HEK293T (cell line): ENCODE measurements at regions not wholly inside any gene's neighbourhood (a gene's known extent, or its start where the extent isn't known, plus 50 kb on each side); places are given as distances from the start of the nearest gene placed in this dataset.

Experiments used
- ARNT ChIP-seq: fragments of 450-650 bp; IDR thresholded peaks from 2 replicates; pipeline ENCODE4 v1.6.1; 2017; ENCODE audit warnings: mild to moderate bottlenecking
- ELF4 ChIP-seq: fragments of 450-650 bp; IDR thresholded peaks from 2 replicates; pipeline ENCODE4 v1.6.1; 2017; ENCODE audit warnings: antibody characterized with exemption
- SP1 ChIP-seq: fragments of 450-650 bp; IDR thresholded peaks from 2 replicates; pipeline ENCODE4 v1.6.1; 2017
- TF ChIP-seq, protein P1 (sequence below): fragments of 450-650 bp; IDR thresholded peaks from 2 replicates; pipeline ENCODE4 v1.6.1; 2016

DNA sequence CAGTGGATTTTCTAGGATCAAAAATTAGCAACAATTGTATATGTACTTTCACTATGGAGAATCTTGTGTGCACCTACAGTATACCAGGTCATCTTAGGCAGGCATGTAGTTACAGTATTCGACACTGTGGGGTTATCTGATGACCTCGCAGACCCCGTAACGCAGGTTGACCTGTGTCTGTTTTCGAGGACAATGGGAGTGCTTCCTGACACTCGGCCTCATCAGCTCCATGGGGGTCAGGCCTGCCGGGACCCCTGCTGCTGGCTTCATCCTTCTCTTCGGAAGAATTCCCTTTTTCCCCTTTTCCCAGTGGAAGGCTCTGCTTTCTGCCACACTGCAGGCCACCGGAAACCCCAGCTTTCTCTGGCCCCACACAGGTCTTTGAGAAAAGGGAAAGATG lies 102.8 kb upstream of the TMEM18 start:
- TF ChIP-seq ELF4 (no peak), SP1 (no peak), ARNT (no peak)
- TF ChIP-seq, protein P1, sequence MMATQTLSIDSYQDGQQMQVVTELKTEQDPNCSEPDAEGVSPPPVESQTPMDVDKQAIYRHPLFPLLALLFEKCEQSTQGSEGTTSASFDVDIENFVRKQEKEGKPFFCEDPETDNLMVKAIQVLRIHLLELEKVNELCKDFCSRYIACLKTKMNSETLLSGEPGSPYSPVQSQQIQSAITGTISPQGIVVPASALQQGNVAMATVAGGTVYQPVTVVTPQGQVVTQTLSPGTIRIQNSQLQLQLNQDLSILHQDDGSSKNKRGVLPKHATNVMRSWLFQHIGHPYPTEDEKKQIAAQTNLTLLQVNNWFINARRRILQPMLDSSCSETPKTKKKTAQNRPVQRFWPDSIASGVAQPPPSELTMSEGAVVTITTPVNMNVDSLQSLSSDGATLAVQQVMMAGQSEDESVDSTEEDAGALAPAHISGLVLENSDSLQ, result no peak
